ENCODE measurements at regions not wholly inside any gene's neighbourhood (a gene's known extent, or its start where the extent isn't known, plus 50 kb on each side); places are given as distances from the start of the nearest gene placed in this dataset.

- Histone ChIP-seq H3K4me1 (replicated peaks) (no peaks in the 10 kb centered on the region), H3K27me3 (replicated peaks; ENCODE audit: insufficient read depth) (no peaks in the 10 kb centered on the region), H3K4me3 (no peak overlapping the region), H3K27ac (no peak overlapping the region), H3K36me3 (no peaks in the 10 kb centered on the region), H3K9me3 (no peaks in the 10 kb centered on the region)
- 78% methylated on average over 15 of the region's 15 CpGs for WGBS
- TF ChIP-seq POLR2AphosphoS5 (IDR thresholded peaks at IDR 0.05): no peak
- TF ChIP-seq CTCF (IDR thresholded peaks at IDR 0.05): no peak
- TF ChIP-seq POLR2A (IDR thresholded peaks at IDR 0.05): no peak
- intact Hi-C loops (cut with DNase I): no loop called here
- DNase-seq (ENCODE audit: low spot score): no peak
Observed at GRCh38 chr13:26500618-26501320, 56.7 kb upstream of the WASF3 start.

GRCh38 chr13:26501641-26502040, 55.8 kb upstream of the WASF3 start:
- no peak overlapping the region for H3K4me3 ChIP-seq
- H3K27ac ChIP-seq: no peak overlapping the region
- no peaks in the 10 kb centered on the region for H3K27me3 ChIP-seq (replicated peaks; ENCODE audit: insufficient read depth)
- no peak for TF ChIP-seq POLR2A (IDR thresholded peaks at IDR 0.05)
- TF ChIP-seq CTCF (IDR thresholded peaks at IDR 0.05): no peak
- no peak for TF ChIP-seq POLR2AphosphoS5 (IDR thresholded peaks at IDR 0.05)
- no peaks in the 10 kb centered on the region for H3K36me3 ChIP-seq
- intact Hi-C loops (cut with DNase I): no loop called here
- WGBS: 43% methylated on average over 8 of the region's 8 CpGs
- no peak for DNase-seq (ENCODE audit: low spot score)
- H3K4me1 ChIP-seq (replicated peaks): no peaks in the 10 kb centered on the region
- no peaks in the 10 kb centered on the region for H3K9me3 ChIP-seq

GRCh38 chr13:26502826-26503225, 54.7 kb upstream of the WASF3 start:
- Histone ChIP-seq H3K36me3 (no peaks in the 10 kb centered on the region), H3K4me3 (no peak overlapping the region), H3K9me3 (no peaks in the 10 kb centered on the region), H3K27ac (no peak overlapping the region), H3K27me3 (replicated peaks; ENCODE audit: insufficient read depth) (no peaks in the 10 kb centered on the region), H3K4me1 (replicated peaks) (no peaks in the 10 kb centered on the region)
- no peak for TF ChIP-seq POLR2A (IDR thresholded peaks at IDR 0.05)
- no peak for TF ChIP-seq POLR2AphosphoS5 (IDR thresholded peaks at IDR 0.05)
- no peak for TF ChIP-seq CTCF (IDR thresholded peaks at IDR 0.05)
- 39% methylated on average over 12 of the region's 12 CpGs for WGBS
- intact Hi-C loops (cut with DNase I): no loop called here
- DNase-seq (ENCODE audit: low spot score): no peak

GRCh38 chr13:26503826-26504594, 53.5 kb upstream of the WASF3 start:
- DNase-seq (ENCODE audit: low spot score): no peak
- 63% methylated on average over 8 of the region's 8 CpGs for WGBS
- Histone ChIP-seq H3K9me3 (no peaks in the 10 kb centered on the region), H3K4me3 (no peak overlapping the region), H3K27me3 (replicated peaks; ENCODE audit: insufficient read depth) (no peaks in the 10 kb centered on the region), H3K4me1 (replicated peaks) (no peaks in the 10 kb centered on the region), H3K27ac (no peak overlapping the region), H3K36me3 (no peaks in the 10 kb centered on the region)
- intact Hi-C loops (cut with DNase I): no loop called here
- TF ChIP-seq POLR2A (IDR thresholded peaks at IDR 0.05) (no peak), CTCF (IDR thresholded peaks at IDR 0.05) (no peak)
